H9 (cell line): ENCODE measurements at regions not wholly inside any gene's neighbourhood (a gene's known extent, or its start where the extent isn't known, plus 50 kb on each side); places are given as distances from the start of the nearest gene placed in this dataset.
A peak's percentile ranks its signal among the peaks of the same experiment; 100 is the strongest.

ENCODE experiments used
- DNase-seq: peaks from one replicate; pipeline ENCODE4 v3.0.0-alpha.2; 2017
- H2AFZ ChIP-seq: one replicate; pipeline ENCODE4 v1.6.1; 2013; ENCODE audit warnings: mild to moderate bottlenecking, low read length, control low read depth, moderate library complexity
- H2AK5ac ChIP-seq: 2 replicates; pipeline ENCODE4 v1.6.1; 2013; ENCODE audit warnings: low read length, control low read depth, mixed read lengths; ENCODE audit not compliant: insufficient read length
- H2BK120ac ChIP-seq: one replicate; pipeline ENCODE4 v1.6.1; 2013; ENCODE audit warnings: low read depth, mild to moderate bottlenecking, low read length, control low read depth, inconsistent platforms; ENCODE audit not compliant: poor library complexity, severe bottlenecking
- H2BK12ac ChIP-seq: 2 replicates; pipeline ENCODE4 v1.6.1; 2013; ENCODE audit warnings: low read length, control low read depth, mixed read lengths, low read depth; ENCODE audit not compliant: insufficient read length
- H2BK15ac ChIP-seq: 2 replicates; pipeline ENCODE4 v1.6.1; 2013; ENCODE audit warnings: low read depth, low read length, control low read depth
- H2BK20ac ChIP-seq: one replicate; pipeline ENCODE4 v1.6.1; 2013; ENCODE audit warnings: low read depth, mild to moderate bottlenecking, low read length, control low read depth, inconsistent platforms; ENCODE audit not compliant: poor library complexity, severe bottlenecking
- H2BK5ac ChIP-seq: 2 replicates; pipeline ENCODE4 v1.6.1; 2013; ENCODE audit warnings: low read length, control low read depth, mixed read lengths; ENCODE audit not compliant: insufficient read length
- H3K14ac ChIP-seq: 2 replicates; pipeline ENCODE4 v1.6.1; 2013; ENCODE audit warnings: low read length, control low read depth; ENCODE audit not compliant: insufficient read depth
- H3K18ac ChIP-seq: 2 replicates; pipeline ENCODE4 v1.6.1; 2013; ENCODE audit warnings: low read depth, mild to moderate bottlenecking, mixed read lengths, low read length, control low read depth; ENCODE audit not compliant: insufficient read length
- H3K23ac ChIP-seq: 2 replicates; pipeline ENCODE4 v1.6.1; 2013; ENCODE audit warnings: low read length, control low read depth, mixed read lengths, low read depth; ENCODE audit not compliant: insufficient read length
- H3K23me2 ChIP-seq: 2 replicates; pipeline ENCODE4 v1.6.1; 2013; ENCODE audit warnings: low read depth, mild to moderate bottlenecking, mixed read lengths, low read length, control low read depth; ENCODE audit not compliant: insufficient read length, poor library complexity, severe bottlenecking
- H3K27ac ChIP-seq: 2 replicates; pipeline ENCODE4 v1.5.1; 2013; ENCODE audit warnings: low read length, control low read depth, mixed read lengths, low read depth; ENCODE audit not compliant: insufficient read length
- H3K27me3 ChIP-seq: 2 replicates; pipeline ENCODE4 v1.6.1; 2013; ENCODE audit warnings: low read length, control low read depth, inconsistent platforms; ENCODE audit not compliant: insufficient read depth
- H3K4ac ChIP-seq: 2 replicates; pipeline ENCODE4 v1.6.1; 2013; ENCODE audit warnings: low read depth, mild to moderate bottlenecking, control low read depth, inconsistent platforms, low read length, moderate library complexity
- H3K4me1 ChIP-seq: 2 replicates; pipeline ENCODE4 v1.6.1; 2013; ENCODE audit warnings: low read length, control low read depth, inconsistent platforms; ENCODE audit not compliant: insufficient read depth
- H3K4me2 ChIP-seq: 2 replicates; pipeline ENCODE4 v1.6.1; 2013; ENCODE audit warnings: low read length, control low read depth, mixed read lengths; ENCODE audit not compliant: insufficient read length, insufficient read depth
- H3K56ac ChIP-seq: 2 replicates; pipeline ENCODE4 v1.6.1; 2013; ENCODE audit warnings: low read depth, mild to moderate bottlenecking, mixed read lengths, low read length, control low read depth; ENCODE audit not compliant: insufficient read length
- H3K79me1 ChIP-seq: 2 replicates; pipeline ENCODE4 v1.6.1; 2013; ENCODE audit warnings: low read depth, mild to moderate bottlenecking, moderate library complexity, low read length, control low read depth, inconsistent platforms; ENCODE audit not compliant: insufficient read depth, poor library complexity, severe bottlenecking
- H3K79me2 ChIP-seq: 2 replicates; pipeline ENCODE4 v1.6.1; 2013; ENCODE audit warnings: low read length, control low read depth, inconsistent platforms; ENCODE audit not compliant: insufficient read depth
- H3K9ac ChIP-seq: 2 replicates; pipeline ENCODE4 v1.6.1; 2013; ENCODE audit warnings: low read length, control low read depth, mixed read lengths; ENCODE audit not compliant: insufficient read length; ENCODE audit errors: extremely low read depth
- H3K9me3 ChIP-seq: one replicate; pipeline ENCODE4 v1.6.1; 2013; ENCODE audit warnings: low read depth, low read length, inconsistent platforms; ENCODE audit not compliant: control insufficient read depth
- H3T11ph ChIP-seq: one replicate; pipeline ENCODE4 v1.6.1; 2013; ENCODE audit warnings: mild to moderate bottlenecking, low read length, control low read depth, inconsistent platforms
- H4K20me1 ChIP-seq: one replicate; pipeline ENCODE4 v1.6.1; 2013; ENCODE audit not compliant: control insufficient read depth, insufficient read length, insufficient read depth
- H4K5ac ChIP-seq: 2 replicates; pipeline ENCODE4 v1.6.1; 2013; ENCODE audit warnings: low read depth, mild to moderate bottlenecking, mixed read lengths, low read length, control low read depth; ENCODE audit not compliant: insufficient read length
- H4K8ac ChIP-seq: replicated peaks from 2 replicates; pipeline ENCODE4 v1.6.1; 2013; ENCODE audit warnings: low read length, control low read depth, mixed read lengths, low read depth; ENCODE audit not compliant: insufficient read length
- H4K91ac ChIP-seq: 2 replicates; pipeline ENCODE4 v1.6.1; 2013; ENCODE audit warnings: low read depth, mild to moderate bottlenecking, moderate library complexity, mixed read lengths, low read length, control low read depth; ENCODE audit not compliant: insufficient read length
- H3K27ac Mint-ChIP-seq, 3 experiments: 2 replicates in 2 of 3; 3 replicates in 1 of 3; pipeline ENCODE4 v1.8.0; 2020 to 2021; ENCODE audit warnings: mixed read lengths in 3 of 3, mild to moderate bottlenecking in 1 of 3, moderate library complexity in 1 of 3
- H3K27me3 Mint-ChIP-seq: 2 replicates; pipeline ENCODE4 v1.8.0; 2021; ENCODE audit warnings: low read depth, mild to moderate bottlenecking, moderate library complexity, mixed read lengths
- H3K36me3 Mint-ChIP-seq, 3 experiments: 2 replicates in 2 of 3; 3 replicates in 1 of 3; pipeline ENCODE4 v1.8.0; 2020 to 2021; ENCODE audit warnings: low read depth in 3 of 3, mixed read lengths in 3 of 3; ENCODE audit not compliant: insufficient read depth in 1 of 3
- H3K4me1 Mint-ChIP-seq, 2 experiments: 2 replicates each; pipeline ENCODE4 v1.8.0; 2020; ENCODE audit warnings: mixed read lengths in 2 of 2
- H3K4me3 Mint-ChIP-seq, 2 experiments: 2 replicates in 1 of 2; 3 replicates in 1 of 2; pipeline ENCODE4 v1.8.0; 2020 to 2021; ENCODE audit warnings: mild to moderate bottlenecking in 2 of 2, mixed read lengths in 2 of 2, moderate library complexity in 1 of 2
- H3K9me3 Mint-ChIP-seq, 2 experiments: 2 replicates in 1 of 2; 3 replicates in 1 of 2; pipeline ENCODE4 v1.8.0; 2020; ENCODE audit warnings: mild to moderate bottlenecking in 2 of 2, mixed read lengths in 2 of 2, moderate library complexity in 1 of 2
- CTCF ChIP-seq: fragments of 200-600 bp; sonication (generic); conservative IDR thresholded peaks from 3 replicates; pipeline ENCODE4 v1.8.0; 2021; ENCODE audit warnings: antibody characterized with exemption, mild to moderate bottlenecking
- WGBS: extraction: QIAGEN DNeasy Blood & Tissue Kit; methylation state at CpG from one replicate; pipeline ENCODE4 v1.1.7; 2013; ENCODE audit warnings: missing lambda C conversion rate, low lambda C conversion rate, mixed read lengths; ENCODE audit not compliant: insufficient read length; ENCODE audit errors: extremely low coverage; 5-methylcytosine and 5-hydroxymethylcytosine counted together

DNA sequence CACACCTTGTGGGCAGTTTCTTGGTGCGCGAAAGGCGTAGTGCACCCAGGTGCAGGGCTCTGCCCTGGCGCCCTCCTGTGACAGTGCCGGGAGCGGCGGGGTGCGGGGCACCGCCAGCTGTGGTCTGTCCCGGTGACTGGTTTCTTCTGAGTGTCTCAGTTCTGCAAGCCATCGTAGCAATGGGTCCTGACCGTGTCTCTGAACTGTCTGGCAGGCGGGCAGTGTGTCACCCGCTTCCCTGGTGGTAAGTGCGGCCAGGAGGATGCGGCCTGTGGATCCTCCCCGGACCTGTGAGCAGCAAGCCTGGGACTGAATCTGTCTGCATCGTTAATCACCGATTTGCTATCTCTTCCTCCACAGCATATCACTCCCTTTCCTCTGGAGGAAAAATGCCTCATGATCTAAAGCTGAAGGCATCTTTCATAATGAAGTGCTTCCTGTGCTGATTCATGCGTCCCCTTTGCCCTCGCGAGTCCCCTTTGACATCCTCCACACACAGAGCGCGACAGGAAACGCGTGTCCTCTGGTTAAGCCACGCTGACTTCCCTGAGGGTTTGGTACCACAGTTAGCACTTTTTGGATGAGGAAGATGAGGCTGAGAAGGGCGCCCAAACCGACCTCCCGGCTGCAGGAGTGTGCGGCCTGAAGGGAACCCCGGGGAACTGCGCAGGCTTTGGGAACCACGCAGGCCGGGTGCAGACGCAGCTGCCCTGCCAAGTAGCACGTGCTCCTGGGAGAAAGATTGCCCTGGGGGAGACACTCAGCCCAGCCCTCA, 416.0 kb upstream of the HS6ST1 start:
- no peak overlapping the region for H2BK5ac ChIP-seq
- H3K4me1 ChIP-seq = no peaks in the 10 kb centered on the region
- TF ChIP-seq CTCF = peak; percentile 57; the same call in 2 of the 3 replicates
- no peak overlapping the region for H3K23ac ChIP-seq
- no peak overlapping the region for H4K91ac ChIP-seq
- no peaks in the 10 kb centered on the region; a peak in 1 of 5 replicates for H3K9me3 Mint-ChIP-seq
- H3K4me2 ChIP-seq = no peak overlapping the region
- no peak overlapping the region for H2BK120ac ChIP-seq
- no peak overlapping the region for H3T11ph ChIP-seq
- no peak overlapping the region for H3K4me3 Mint-ChIP-seq
- H3K9me3 ChIP-seq = no peaks in the 10 kb centered on the region
- no CpG with 5 or more reads among the region's 37 CpGs for WGBS
- H3K4me1 Mint-ChIP-seq = peaks cover 11 to 15% of the 10 kb centered on the region in 2 experiments
- H2AFZ ChIP-seq = no peak overlapping the region
- H3K27ac ChIP-seq = no peak overlapping the region
- H3K79me2 ChIP-seq = no peaks in the 10 kb centered on the region
- no peaks in the 10 kb centered on the region for H3K23me2 ChIP-seq
- DNase-seq = peak; percentile 67
- H3K14ac ChIP-seq = no peak overlapping the region
- no peak overlapping the region for H3K18ac ChIP-seq
- H3K27me3 Mint-ChIP-seq = peaks cover 14% of the 10 kb centered on the region
- no peak overlapping the region for H2BK20ac ChIP-seq
- H3K27me3 ChIP-seq = no peaks in the 10 kb centered on the region
- no peaks in the 10 kb centered on the region for H4K20me1 ChIP-seq
- H3K79me1 ChIP-seq = no peaks in the 10 kb centered on the region
- H4K8ac ChIP-seq = no peak overlapping the region
- H3K56ac ChIP-seq = no peak overlapping the region
- no peak overlapping the region for H3K9ac ChIP-seq
- peaks cover 0 to 5% (median 2%) of the 10 kb centered on the region in 3 experiments; a peak in 3 of 7 replicates for H3K36me3 Mint-ChIP-seq
- no peak overlapping the region for H2AK5ac ChIP-seq
- no peak overlapping the region for H4K5ac ChIP-seq
- no peak overlapping the region for H3K27ac Mint-ChIP-seq
- no peak overlapping the region for H2BK15ac ChIP-seq
- no peak overlapping the region for H2BK12ac ChIP-seq
- no peak overlapping the region for H3K4ac ChIP-seq
